ENCODE measurements at regions not wholly inside any gene's neighbourhood (a gene's known extent, or its start where the extent isn't known, plus 50 kb on each side); places are given as distances from the start of the nearest gene placed in this dataset.
A peak's percentile ranks its signal among the peaks of the same experiment; 100 is the strongest.
"Not testable (repeated sequence)": the region's sequence is repeated elsewhere in the genome, so short reads cannot be mapped to it uniquely, and the experiment has no call there.

DNA sequence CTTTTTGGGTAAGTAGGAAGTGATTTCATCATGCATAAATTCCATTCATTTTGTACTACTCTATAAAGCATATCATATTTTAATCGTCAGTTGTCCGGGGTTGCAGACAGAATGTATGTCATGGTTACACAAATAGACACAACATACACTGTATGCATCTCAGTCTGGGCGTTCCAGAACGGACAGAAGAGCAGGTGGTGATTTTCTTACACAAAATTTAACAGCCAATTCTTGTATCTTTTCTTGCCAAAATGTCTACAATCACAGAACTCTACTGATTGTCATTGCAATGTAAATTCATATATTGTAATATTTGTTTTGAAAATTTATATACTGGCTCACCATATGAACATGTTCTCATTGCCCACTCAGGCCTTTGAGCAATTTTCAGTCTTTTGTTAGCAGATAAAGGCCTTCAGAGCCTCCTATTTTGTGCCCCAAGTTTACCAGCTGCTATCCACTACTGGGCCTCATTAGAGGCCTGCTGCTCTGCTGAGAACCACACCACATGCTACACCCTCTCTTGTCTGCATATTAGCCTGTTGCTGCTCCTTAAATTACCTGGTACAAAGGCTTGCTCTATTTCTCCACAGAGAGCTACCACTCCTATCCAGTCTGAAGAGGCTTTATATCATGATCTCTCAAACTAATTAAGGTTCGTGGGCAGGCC, 61.5 kb downstream of the PRDM13 start:
- DNase-seq (ENCODE audit: low read depth), result no peak

DNA sequence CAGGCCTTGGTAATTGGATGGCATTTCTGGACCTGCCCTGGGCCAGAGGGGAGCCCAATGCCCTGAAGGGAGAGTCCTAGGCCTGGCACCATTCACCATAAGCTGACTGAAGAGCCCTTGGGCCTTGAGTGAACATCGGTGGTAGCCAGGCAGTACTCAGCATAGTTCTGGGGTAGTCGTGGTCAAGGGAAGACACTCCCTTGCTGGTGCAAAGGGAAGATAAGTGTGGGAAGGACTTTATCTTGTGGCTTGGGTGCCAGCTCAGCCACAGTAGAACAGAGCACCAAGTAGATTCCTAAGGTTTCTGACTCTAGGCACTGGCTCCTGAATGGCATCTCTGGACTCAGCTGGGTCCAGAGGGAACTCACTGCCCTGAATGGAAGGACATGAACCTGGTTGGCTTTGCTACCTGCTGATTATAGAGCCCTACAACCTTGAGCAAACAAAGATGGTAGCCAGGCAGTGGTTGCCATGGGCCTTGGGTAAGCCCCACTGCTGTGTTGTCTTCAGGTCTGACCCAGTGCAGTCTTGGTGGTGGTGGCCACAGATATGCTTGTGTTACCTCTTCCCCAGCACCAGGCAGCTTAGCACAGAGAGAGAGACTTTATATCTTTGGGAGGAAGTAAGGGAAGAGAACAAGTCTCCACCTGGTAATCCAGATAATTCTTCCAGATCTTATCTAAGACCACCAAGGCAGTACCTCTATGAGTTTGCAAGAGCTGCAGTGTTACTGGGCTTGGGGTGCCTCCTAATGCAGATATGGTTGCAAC, 83.5 kb downstream of the PRDM13 start:
- DNase-seq (ENCODE audit: low read depth), result no peak

DNA sequence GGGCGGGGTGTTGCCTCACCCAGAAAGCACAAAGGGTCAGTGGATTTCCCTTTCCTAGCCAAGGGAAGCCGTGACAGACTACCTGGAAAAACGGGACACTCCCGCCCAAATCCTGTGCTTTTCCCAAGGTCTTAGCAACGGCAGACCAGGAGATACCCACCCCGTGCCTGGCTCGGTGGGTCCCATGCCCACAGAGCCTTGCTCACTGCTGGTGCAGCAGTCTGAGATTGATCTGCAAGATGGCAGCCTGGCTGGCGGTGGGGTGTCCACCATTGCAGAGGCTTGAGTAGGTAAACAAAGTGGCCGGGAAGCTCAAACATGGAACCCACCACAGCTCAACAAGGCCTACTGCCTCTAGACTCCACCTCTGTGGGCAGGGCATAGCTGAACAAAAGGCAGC, 95.7 kb downstream of the PRDM13 start:
- not testable (repeated sequence) for DNase-seq (ENCODE audit: low read depth)

DNA sequence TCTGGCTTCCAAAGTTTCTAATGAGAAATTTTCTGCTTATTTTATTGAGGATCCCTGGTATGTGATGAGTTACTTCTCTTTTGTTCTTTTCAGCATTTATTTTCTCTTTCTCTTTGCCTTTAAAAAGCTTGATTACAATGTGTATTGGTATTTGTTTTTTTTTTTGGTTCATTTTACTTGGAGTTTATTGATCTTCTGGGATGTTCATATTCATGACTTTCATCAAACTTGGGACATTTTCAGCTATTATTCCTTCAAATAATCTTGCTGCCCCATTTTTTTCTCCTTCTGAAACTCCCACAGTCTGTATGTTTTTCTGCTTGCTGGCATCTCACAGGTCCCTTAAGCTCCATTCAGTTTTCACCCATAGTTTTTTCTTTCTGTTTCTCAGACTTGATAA, 102.4 kb downstream of the PRDM13 start:
- DNase-seq (ENCODE audit: low read depth), result no peak

DNA sequence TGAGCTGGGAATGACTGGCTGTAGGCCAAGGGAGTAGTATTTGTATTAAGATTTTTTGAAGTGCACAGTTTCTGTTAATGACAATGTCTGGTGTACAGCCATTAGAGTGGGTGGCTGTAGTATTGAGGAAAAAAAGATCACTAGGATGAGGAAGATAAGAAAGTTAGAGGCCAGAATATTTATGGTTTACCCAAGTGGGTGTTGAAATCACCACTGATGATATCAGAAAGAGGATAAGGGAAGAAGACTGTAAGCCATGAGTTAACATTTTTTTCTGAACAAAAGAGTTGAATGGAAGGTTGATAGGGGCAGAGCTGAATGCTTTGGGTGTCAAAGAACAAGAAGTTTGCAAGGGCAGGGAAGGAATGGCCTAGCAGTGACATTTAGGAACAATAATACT, 104.7 kb downstream of the PRDM13 start:
- no peak for DNase-seq (ENCODE audit: low read depth)

DNA sequence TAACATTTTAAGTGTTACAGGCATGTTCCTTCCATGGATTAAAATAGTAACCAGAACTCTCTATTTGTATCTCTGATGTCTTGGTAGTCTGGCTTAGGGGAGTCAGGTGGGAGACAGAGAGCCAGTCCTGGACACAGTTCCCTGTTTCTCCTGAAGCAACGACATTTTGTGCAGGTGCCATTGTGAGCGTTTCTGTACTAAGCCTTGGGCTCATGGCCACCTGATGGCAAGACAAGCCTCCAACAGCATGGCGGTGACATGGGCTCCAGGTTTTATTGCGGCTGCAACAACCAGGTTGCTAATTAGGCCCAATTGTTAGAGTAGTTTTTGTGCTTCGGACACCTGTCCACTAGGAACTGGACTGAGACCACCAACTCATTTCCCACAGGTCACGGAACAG, 105.3 kb downstream of the PRDM13 start:
- no peak for DNase-seq (ENCODE audit: low read depth)

DNA sequence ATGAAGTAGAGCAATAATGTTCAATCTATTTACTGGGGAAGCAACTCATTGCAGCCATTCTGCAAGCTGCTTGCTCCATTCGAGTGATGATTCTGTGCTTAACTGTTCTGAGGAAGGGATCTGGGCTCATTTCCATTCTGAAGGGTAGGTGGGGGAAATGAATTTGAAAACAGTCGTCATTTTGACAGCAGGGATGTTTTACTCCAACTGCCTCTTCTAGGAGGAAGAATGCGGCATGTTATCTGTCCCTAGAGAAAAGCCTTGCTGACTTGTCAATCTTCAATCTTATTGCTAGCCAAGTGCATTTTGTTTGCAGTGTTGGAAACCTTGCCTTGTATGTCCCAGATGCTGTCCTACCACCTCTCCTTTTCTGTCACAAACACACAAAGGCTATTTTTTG, 105.9 kb downstream of the PRDM13 start:
- DNase-seq (ENCODE audit: low read depth), result no peak

DNA sequence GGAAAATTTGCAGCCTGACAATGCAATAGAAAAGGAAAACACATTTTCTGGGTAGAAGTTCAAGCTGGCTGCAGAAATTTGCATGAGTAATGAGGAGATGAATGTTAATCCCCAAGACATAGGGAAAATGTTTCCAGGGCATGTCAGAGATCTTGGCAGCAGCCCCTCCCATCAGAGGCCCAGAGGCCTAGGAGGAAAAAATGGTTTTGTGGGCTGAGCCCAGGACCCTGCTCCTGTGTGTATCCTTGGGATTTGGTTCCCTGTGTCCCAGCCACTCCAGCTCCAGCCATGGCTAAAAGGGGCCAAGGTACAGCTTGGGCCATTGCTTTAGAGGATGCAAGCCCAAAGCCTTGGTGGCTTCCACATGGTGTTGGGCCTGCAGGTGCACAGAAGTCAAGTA, 115.4 kb downstream of the PRDM13 start:
- DNase-seq (ENCODE audit: low read depth), result not testable (repeated sequence)

DNA sequence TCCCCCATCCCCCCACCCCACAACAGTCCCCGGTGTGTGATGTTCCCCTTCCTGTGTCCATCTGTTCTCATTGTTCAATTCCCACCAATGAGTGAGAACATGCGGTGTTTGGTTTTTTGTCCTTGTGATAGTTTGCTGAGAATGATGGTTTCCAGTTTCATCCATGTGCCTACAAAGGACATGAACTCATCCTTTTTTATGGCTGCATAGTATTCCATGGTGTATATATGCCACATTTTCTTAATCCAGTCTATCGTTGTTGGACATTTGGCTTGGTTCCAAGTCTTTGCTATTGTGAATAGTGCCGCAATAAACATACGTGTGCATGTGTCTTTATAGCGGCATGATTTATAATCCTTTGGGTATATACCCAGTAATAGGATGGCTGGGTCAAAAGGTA, 123.6 kb downstream of the PRDM13 start:
- not testable (repeated sequence) for DNase-seq (ENCODE audit: low read depth)

DNA sequence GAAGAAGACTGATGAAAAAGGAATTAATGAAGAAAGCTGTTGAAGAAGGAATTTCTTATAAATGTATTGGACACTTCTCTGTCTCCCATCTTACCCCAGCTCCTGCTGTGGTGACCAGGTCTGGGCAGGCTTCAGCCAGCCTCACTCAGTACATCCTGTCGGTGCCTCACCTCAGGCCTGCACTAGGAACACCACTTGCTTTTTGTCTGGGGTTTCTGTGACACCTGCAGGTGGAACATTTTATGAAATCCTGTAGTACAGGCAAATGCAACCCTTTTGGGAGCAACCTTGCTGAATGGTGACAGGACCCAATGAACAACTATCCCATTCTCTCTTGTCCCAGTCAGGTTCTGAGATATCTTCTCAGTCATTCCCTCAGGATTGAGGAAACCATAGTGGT, 129.7 kb downstream of the PRDM13 start:
- DNase-seq (ENCODE audit: low read depth), result no peak

DNA sequence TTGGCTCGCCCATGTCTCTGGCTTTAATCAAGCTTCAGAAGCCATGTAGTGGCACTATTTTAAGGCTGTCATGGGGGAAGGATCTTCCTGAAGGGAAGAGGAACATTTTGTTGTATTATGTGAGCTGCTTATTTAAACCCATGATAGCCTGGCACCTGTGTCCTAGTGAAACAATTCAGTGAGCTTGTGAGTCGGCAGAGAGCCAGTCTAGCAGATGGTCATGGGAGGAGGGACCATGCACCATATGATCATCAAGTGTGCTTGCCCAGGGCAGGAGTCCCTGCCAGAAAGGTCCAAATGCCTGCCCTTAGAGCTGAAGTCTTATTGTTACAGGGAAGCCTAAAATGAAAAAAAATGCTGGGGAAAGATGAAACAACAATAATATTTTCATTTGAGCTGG, 132.9 kb downstream of the PRDM13 start:
- DNase-seq (ENCODE audit: low read depth), result no peak

DNA sequence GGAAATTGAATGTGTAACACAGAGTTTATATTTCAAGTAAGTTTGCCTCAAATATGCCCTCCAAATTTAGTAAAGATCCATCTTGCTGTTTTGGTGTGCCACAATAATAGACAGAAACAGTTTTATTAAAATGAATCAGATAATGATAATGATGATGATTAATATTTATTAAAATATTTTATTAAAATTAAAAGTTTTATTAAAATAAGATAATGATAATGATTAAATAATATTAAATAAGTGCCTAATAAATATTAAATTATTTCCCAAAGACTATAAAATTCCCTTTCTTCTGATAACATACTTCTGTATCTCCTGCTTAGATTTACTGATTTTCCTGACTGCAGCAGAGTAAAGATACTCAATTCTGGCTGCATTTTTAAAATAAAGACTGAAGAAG, 134.5 kb downstream of the PRDM13 start:
- no peak for DNase-seq (ENCODE audit: low read depth)

DNA sequence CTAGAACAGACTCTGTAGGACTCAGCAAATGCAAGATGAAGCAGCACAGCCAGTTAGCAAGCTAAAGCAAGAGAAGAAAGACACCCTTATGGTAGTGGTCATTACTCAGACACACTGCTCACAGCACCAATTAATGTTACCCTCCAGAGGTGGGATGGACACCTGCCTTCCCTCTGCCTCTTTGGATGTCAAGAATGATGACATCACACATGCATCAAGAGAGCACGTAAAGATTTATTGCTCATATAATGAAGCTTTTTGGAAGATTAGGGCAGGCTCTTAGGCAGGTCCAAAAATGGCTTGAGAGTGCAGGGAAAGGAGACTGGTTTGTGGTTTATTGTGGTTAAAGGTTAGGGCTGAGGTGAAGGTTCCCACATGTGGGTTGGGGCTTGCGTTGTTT, 137.0 kb downstream of the PRDM13 start:
- DNase-seq (ENCODE audit: low read depth), result no peak

DNA sequence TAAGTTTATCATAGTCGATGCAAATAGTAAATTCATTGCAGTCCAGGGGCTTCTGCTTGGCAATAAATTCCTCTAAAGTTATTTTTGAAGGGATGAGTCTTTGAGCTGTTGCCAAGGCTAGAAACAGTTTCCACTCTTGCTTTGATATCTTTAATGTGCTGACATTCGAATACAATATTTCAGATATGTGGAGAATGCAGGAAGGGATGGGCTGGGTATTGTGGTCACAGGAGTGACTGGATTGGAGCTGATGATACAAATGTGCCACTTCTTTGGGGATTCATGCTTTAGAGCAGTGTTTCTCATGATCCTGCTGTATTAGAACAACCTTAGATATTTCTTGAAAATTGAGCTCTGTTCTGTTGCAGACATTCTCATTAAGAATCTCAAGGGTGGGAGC, 139.0 kb downstream of the PRDM13 start:
- no peak for DNase-seq (ENCODE audit: low read depth)

DNA sequence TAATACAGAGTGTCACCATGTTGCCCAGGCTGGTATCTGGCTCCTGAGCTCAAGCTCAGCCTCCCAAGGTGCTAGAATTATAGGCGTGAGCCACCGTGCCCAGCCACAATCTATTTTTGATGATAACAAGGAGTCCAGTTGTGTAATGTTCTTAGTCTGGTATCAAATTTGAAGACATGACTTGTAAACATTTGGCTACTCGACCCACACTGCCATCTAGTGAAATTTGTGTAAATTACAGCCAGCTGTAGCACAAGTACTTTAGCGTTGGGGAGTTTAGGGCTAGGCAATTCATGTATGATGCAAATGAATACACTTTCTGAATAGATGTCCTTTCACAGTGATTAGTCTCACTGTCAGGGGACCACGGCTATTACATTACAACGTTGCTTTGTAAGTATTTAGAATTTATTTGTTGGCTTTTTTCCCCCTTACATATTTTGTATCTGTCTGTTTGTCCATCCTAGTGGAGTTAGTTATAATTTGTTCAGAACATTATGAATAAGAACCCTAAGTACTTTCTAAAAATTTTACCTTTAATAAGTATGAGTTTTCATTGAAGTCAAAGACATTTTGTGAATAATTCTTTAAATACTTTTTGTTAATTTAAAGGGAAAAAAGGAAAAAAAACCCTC, 139.7 kb downstream of the PRDM13 start:
- peak; percentile 54 for DNase-seq (ENCODE audit: low read depth)

DNA sequence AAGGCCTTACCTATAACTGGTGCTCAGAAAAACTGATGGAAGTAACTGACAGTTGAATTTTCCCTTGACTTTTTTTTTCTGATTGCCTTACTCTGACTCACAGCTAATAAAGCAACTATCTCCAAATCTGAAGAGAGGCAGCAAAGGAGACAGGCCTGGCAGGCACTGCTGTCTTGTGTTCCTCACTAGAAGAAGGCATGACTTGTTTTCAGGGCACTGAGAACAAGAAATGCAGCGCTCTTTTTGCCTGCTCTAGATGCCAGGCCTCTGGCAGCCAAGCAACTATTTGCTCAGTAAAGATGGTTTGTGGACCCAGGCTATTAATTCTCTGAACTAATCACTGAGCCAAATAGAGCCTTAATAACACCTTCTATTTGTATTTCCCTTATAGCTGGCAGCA, 155.1 kb downstream of the PRDM13 start:
- DNase-seq (ENCODE audit: low read depth), result no peak

DNA sequence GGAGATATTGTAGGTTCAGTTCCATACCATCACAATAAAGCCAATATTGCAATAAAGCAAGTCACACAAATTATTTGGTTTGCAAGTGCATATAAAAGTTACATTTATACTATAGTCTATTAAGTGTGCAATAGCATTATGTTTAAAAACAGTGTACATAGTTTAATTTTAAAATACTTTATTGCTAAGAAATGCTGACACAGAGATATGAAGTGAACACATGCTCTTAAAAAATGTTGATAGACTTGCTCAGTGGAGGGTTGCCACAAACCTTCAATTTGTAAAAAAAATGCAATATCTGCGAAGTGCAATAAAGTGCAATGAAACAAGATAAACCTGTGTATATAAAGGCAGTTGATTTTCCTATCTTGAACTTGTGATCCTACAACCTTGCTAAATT, 161.5 kb downstream of the PRDM13 start:
- DNase-seq (ENCODE audit: low read depth), result no peak

DNA sequence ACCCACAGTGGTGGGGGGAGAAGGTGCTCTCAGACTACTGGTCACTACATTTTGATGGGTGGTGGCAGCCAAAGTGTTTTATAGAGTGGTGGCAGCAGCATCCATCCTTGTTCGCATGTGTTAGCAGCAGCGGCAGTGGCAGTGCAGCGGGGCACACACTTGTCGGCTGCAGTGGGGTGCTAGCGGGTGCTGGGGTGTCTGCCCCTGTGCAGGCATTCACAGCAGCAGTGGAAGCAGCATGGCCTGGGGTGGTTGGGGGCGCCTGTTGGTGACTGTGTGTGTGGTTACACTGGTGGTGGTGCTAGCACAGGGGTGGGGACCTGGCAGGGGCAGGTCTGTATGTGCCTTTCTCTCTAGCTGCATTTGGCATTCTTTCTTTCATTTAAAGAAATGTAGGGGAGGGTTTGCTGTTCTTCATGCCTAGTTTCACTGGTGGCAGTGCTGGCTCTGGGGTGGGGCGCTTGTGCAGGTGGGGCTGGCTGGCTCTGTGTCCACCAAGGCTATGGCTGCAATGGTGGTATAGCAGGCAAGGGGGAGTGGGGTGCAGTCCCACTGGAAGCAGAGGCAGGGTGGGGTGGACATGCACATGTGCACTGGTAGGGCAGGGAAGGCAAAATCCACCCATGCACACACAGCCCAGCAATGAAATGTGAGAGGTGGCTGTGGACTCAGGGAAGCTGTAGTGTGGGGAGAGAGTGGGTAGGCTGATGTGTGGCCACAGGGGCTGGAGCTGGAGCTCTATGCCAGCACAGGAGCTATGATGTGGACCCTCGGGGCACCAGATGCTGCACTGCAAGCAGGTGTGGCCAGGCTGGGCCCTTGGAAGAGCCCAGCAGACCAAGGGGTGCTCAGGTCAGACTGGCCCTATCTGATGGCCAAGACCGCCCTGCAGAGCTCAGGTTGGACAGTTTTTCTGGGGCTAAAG, 173.3 kb downstream of the PRDM13 start:
- DNase-seq (ENCODE audit: low read depth), result no peak

DNA sequence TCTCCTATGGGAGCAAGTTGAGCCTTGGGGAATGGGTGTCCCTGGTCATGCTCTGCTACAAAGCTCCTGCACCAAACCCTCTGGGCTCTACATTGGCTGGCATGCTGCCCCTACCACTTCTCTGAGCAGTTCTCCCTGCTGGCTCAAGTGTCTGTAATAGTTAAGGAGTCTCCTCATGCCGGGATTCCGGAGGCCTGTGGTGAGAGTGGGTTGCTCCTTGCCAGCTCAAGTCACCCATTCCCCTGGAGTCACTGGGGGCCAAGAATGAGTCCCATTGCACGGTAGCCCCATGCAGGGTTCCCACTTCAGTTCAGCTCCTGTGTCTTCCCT, 173.9 kb downstream of the PRDM13 start:
- no peak for DNase-seq (ENCODE audit: low read depth)

DNA sequence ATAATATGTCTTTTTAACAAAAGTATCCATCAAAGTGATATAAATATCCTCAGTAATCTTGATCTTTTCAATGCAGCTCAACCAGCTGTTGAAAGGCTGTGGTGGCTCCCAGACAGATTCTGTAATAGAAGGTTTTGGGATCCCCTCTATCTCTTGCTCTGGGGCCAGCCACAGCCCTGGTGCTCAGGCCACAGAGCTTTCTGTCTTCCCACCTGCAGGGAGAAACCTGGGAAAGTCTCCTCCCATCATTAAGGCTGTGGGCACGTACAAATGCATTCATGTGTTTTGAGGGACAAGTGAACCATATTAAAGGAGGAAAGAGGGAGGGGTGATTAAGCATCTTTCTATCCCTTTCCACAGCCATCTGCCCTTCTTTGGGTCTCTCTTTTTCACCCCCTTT, 183.1 kb downstream of the PRDM13 start:
- no peak for DNase-seq (ENCODE audit: low read depth)

DNA sequence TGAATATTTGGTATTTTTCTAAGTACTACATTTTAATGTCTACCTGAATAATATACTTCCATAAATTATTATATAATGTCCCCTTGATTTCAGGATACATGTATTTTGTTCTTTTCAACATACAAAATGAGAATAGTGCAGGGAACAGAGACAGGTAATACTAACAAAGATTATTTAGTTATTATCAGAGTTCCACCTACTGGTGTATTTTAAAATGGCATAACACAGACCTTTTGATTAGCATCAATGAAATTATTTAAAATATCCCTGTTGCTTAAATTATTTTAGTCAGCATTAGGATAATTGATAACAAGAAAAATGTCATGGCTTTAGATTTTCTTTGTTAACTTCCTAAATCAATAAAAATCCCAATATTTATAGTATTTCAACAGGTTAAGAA, 184.0 kb downstream of the PRDM13 start:
- no peak for DNase-seq (ENCODE audit: low read depth)

DNA sequence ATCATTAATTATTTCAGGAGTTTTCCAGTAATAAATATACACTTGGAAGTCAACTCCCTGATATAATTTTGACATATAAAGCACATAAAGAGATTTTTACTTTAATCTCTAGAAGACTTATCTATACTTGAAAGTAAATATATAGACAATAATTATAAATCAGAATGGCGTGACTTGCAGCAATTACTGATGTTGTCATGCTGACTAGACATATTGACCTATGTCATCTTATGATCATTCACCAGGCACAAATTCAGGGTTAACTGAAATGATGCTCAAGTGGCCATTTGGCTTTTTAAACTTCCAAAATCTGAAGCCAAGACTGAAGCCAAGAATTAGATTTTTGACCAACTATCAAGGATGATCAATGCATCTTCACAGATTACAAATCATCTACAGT, 192.2 kb downstream of the MCHR2 start:
- no peak for DNase-seq (ENCODE audit: low read depth)

All from M059J (cell line).